NCI-H446 (cell line): ENCODE measurements at regions not wholly inside any gene's neighbourhood (a gene's known extent, or its start where the extent isn't known, plus 50 kb on each side); places are given as distances from the start of the nearest gene placed in this dataset.

Experiments
- DNase-seq, 2 experiments: peaks; one replicate each; lab custom pipeline; 2025; lab: John Stamatoyannopoulos, UW

- no peak for DNase-seq
These were observed 64.5 kb upstream of the SMAD3 start for GRCh38 chr15:67000896-67001295.

- no peak for DNase-seq
These were observed 63.0 kb upstream of the SMAD3 start for GRCh38 chr15:67002368-67002767.

GRCh38 chr15:67003586-67003985 lies 61.8 kb upstream of the SMAD3 start:
- DNase-seq: no peak

GRCh38 chr15:67004142-67004541 lies 61.3 kb upstream of the SMAD3 start:
- DNase-seq: no peak

GRCh38 chr15:67005294-67005996 lies 60.0 kb upstream of the SMAD3 start:
- no peak for DNase-seq

- no peak for DNase-seq
These were observed 59.0 kb upstream of the SMAD3 start for GRCh38 chr15:67006083-67007065.

- no peak for DNase-seq
These were observed 55.5 kb upstream of the SMAD3 start for GRCh38 chr15:67009576-67010569.

GRCh38 chr15:67010898-67011616 lies 54.3 kb upstream of the SMAD3 start:
- DNase-seq: no peak

GRCh38 chr15:67011617-67012005 lies 53.8 kb upstream of the SMAD3 start:
- no peak for DNase-seq

- DNase-seq: no peak
These were observed 51.7 kb upstream of the SMAD3 start for GRCh38 chr15:67013696-67014095.
